ENCODE measurements at regions not wholly inside any gene's neighbourhood (a gene's known extent, or its start where the extent isn't known, plus 50 kb on each side); places are given as distances from the start of the nearest gene placed in this dataset.
"Not testable (repeated sequence)": the region's sequence is repeated elsewhere in the genome, so short reads cannot be mapped to it uniquely, and the experiment has no call there.

- H3K4me1 ChIP-seq; H3K4me1 Mint-ChIP-seq; H3K4me3 ChIP-seq; H3F3A ChIP-seq (ENCODE audit: low read depth); H3K27ac ChIP-seq; H3K9me3 ChIP-seq (ENCODE audit: low read depth); H3K36me3 ChIP-seq; H3K79me2 ChIP-seq (ENCODE audit: low read depth); H3K4me2 ChIP-seq; H3K36me3 Mint-ChIP-seq; H3K27ac Mint-ChIP-seq; H2AFZ ChIP-seq (replicated peaks); DNase-seq (ENCODE audit: low spot score); H4K20me1 ChIP-seq (ENCODE audit: low read depth); H3K27me3 Mint-ChIP-seq (ENCODE audit: insufficient read depth, low read depth); H3K4me3 Mint-ChIP-seq; H3K9me3 Mint-ChIP-seq; H3K27me3 ChIP-seq; H3K9ac ChIP-seq: not testable (repeated sequence)
Measured at GRCh38 chr22:21293702-21294101, 89.8 kb upstream of the RIMBP3B start.

- not testable (repeated sequence) for H3K4me1 Mint-ChIP-seq; H3K27me3 ChIP-seq; H3K4me2 ChIP-seq; H3K9ac ChIP-seq; H3K27ac Mint-ChIP-seq; H3K27me3 Mint-ChIP-seq (ENCODE audit: insufficient read depth, low read depth); H3K9me3 ChIP-seq (ENCODE audit: low read depth); H3K4me1 ChIP-seq; H3F3A ChIP-seq (ENCODE audit: low read depth); H3K4me3 ChIP-seq; H3K36me3 Mint-ChIP-seq; H3K79me2 ChIP-seq (ENCODE audit: low read depth); H3K36me3 ChIP-seq; DNase-seq (ENCODE audit: low spot score); H2AFZ ChIP-seq (replicated peaks); H3K9me3 Mint-ChIP-seq; H4K20me1 ChIP-seq (ENCODE audit: low read depth); H3K4me3 Mint-ChIP-seq; H3K27ac ChIP-seq
Measured at GRCh38 chr22:21327629-21328028, 55.9 kb upstream of the RIMBP3B start.
